Right lung (tissue), 2 donors: ENCODE measurements at regions not wholly inside any gene's neighbourhood (a gene's known extent, or its start where the extent isn't known, plus 50 kb on each side); places are given as distances from the start of the nearest gene placed in this dataset.

Experiments used
- DNase-seq, 2 donors: peaks; one replicate each; pipeline ENCODE4 v3.0.0-alpha.2; 2013

- no peak for DNase-seq
Measured at GRCh38 chr2:116319935-116320334, 1494.6 kb upstream of the DDX18 start.

GRCh38 chr2:116329280-116329679 lies 1485.2 kb upstream of the DDX18 start:
- no peak for DNase-seq

GRCh38 chr2:116340690-116341089 lies 1473.8 kb upstream of the DDX18 start:
- DNase-seq, result no peak

GRCh38 chr2:116366212-116366611 lies 1448.3 kb upstream of the DDX18 start:
- DNase-seq, result no peak

- DNase-seq, result no peak
Measured at GRCh38 chr2:116378786-116379185, 1435.7 kb upstream of the DDX18 start.

- no peak for DNase-seq
Measured at GRCh38 chr2:116411211-116411610, 1403.3 kb upstream of the DDX18 start.

- DNase-seq, result no peak
Measured at GRCh38 chr2:116413659-116414058, 1400.8 kb upstream of the DDX18 start.

- DNase-seq, result no peak
Measured at GRCh38 chr2:116416731-116417377, 1397.6 kb upstream of the DDX18 start.

GRCh38 chr2:116435648-116436047 lies 1378.8 kb upstream of the DDX18 start:
- no peak for DNase-seq

- no peak for DNase-seq
Measured at GRCh38 chr2:116440104-116440653, 1374.3 kb upstream of the DDX18 start.

GRCh38 chr2:116442418-116442817 lies 1372.1 kb upstream of the DDX18 start:
- DNase-seq, result no peak

- no peak for DNase-seq
Measured at GRCh38 chr2:116444256-116444872, 1370.1 kb upstream of the DDX18 start.

GRCh38 chr2:116450990-116451389 lies 1363.5 kb upstream of the DDX18 start:
- no peak for DNase-seq

- DNase-seq, result no peak
Measured at GRCh38 chr2:116452651-116453050, 1361.8 kb upstream of the DDX18 start.

GRCh38 chr2:116456429-116456828 lies 1358.1 kb upstream of the DDX18 start:
- DNase-seq, result no peak

GRCh38 chr2:116467243-116467642 lies 1347.2 kb upstream of the DDX18 start:
- no peak for DNase-seq

- DNase-seq, result no peak
Measured at GRCh38 chr2:116477229-116477628, 1337.3 kb upstream of the DDX18 start.

GRCh38 chr2:116487336-116487735 lies 1327.2 kb upstream of the DDX18 start:
- DNase-seq, result no peak

GRCh38 chr2:116489292-116489691 lies 1325.2 kb upstream of the DDX18 start:
- no peak for DNase-seq

GRCh38 chr2:116489944-116490343 lies 1324.5 kb upstream of the DDX18 start:
- no peak for DNase-seq

GRCh38 chr2:116490511-116491145 lies 1323.9 kb upstream of the DDX18 start:
- no peak for DNase-seq

- no peak for DNase-seq
Measured at GRCh38 chr2:116491292-116491691, 1323.2 kb upstream of the DDX18 start.

- DNase-seq, result no peak
Measured at GRCh38 chr2:116499389-116499788, 1315.1 kb upstream of the DDX18 start.
